Stimulated activated CD4-positive, alpha-beta T cell treated with anti-CD3 and anti-CD28 coated beads, Interleukin-1b, Interleukin-23, amount 100 ng/mL, for 4 hours (primary cell): ENCODE measurements at regions not wholly inside any gene's neighbourhood (a gene's known extent, or its start where the extent isn't known, plus 50 kb on each side); places are given as distances from the start of the nearest gene placed in this dataset.

ENCODE experiments used
- DNase-seq, 2 donors: peaks; one replicate each; pipeline ENCODE4 v3.0.0-alpha.2; 2020; ENCODE audit warnings: low read depth in 2 of 2

- no peak for DNase-seq
These were observed 251.8 kb upstream of the SMIM21 start for GRCh38 chr18:75679331-75679730.

DNA sequence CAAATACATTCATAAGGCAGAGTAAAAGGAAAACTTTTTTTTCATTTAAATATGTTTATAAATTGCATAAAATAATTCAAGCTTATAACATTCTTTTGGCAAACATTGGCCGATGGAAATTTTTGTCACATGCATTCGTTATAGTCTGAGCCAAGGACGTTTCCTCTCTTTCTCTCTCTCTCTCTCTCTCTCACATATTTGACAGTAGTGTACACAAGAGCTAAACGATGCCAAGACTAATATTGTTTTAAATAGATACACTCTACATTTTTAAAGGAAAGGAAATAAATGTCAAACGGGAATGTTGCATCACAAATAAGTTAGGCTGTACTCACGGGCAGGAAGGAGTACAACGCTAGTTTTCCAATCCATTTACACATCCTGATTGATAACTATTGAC is 251.1 kb upstream of the SMIM21 start:
- no peak for DNase-seq

GRCh38 chr18:75677696-75678455 is 250.4 kb upstream of the SMIM21 start:
- no peak for DNase-seq

DNA sequence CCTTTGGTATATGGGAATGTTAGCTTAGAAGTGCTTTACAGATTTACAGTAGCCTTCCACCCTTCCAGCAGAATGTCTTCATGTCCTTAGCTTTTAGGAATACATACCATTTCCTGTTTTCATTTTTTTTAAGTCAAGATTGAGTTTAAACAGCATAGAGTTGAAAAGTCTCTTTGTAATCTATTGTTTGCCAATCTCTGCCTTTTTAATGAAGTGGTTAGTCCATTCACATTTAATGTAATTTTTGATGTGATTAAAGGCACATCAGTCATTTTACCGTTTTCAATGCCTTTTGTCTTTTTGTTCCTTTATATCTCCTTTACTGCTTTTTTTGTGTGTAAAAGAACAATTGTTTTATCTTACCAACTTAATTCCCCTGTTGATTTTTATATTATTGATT is 233.4 kb upstream of the SMIM21 start:
- no peak for DNase-seq

- no peak for DNase-seq
These were observed 232.1 kb upstream of the SMIM21 start for GRCh38 chr18:75659535-75660023.

DNA sequence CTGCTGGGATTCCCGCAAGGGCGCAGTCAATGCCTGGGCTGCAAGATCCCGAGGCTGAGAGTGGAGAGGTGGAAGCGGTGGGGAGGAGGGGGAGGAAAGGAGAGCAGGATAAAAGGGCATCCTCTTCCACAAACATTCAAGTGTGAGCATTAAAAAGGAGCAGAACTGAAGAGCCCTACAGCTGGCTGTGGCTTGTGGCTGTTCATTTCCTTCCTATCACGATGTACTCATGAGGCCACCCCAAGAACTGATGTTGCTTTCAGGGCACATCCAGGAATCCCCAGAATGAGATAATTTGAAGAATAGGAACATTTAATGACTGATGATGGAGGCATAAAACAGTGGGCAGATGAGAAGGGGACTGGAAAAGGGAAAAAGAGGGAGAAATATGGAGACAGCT is 230.8 kb upstream of the SMIM21 start:
- no peak for DNase-seq

GRCh38 chr18:75656563-75657247 is 229.2 kb upstream of the SMIM21 start:
- DNase-seq, result no peak

GRCh38 chr18:75656035-75656434 is 228.5 kb upstream of the SMIM21 start:
- no peak for DNase-seq

- no peak for DNase-seq
These were observed 227.6 kb upstream of the SMIM21 start for GRCh38 chr18:75654851-75655751.

- no peak for DNase-seq
These were observed 226.9 kb upstream of the SMIM21 start for GRCh38 chr18:75654386-75654785.

DNA sequence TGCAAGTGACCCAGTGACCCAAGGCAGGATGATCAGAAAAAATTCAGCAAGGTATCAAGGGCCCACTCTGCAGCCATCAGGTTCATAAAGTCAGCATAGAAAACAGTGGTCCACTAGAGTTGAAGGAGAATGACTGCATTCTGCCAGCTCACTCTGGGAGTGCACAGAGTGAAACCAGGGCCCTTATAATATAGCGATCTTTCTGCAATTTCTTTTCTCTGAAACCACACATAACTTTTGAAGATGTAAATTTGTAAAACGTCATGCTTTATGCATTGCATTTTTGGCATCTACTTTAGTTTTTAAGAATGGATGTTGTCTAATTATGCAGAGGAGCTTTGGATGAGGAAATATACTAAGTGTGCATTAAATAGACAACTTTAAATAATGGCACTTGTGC is 225.0 kb upstream of the SMIM21 start:
- DNase-seq, result no peak

DNA sequence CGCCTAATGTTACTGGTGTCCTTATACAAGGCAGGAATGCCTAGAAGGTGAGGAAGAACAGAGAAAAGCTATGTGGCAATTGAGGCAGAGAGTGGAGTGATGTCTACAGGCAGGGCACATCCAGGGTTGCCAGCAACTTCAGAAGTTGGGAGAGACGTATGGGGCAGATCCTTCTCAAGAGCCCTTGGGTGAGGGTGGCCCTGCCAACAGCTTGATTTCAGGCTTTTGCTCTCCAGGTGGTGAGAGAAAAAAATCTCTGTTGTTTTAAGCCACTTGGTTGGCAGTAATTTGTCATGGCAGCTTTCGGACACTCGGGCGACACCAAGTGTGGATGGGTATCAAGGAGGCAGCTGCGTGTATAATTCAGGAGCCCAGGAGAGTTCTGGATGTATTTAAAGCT is 217.4 kb upstream of the SMIM21 start:
- no peak for DNase-seq

- DNase-seq, result no peak
These were observed 215.6 kb upstream of the SMIM21 start for GRCh38 chr18:75643083-75643482.

DNA sequence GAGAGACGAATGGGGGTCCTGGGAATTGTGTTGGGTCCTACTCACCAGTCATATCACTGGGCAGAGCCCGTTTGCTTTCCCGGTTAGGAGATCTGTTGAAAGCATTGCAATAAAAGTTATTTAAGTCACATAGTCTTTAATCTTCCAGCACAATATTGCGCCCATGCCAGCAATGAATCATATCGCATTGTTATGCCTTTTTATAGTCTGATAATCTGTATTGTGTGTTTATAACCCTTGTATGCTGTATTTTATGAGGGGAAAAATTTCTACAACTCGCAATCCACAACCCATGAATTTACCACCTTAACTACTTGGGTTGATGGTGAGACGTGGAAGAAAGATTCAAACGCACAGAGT is 211.9 kb upstream of the SMIM21 start:
- no peak for DNase-seq

DNA sequence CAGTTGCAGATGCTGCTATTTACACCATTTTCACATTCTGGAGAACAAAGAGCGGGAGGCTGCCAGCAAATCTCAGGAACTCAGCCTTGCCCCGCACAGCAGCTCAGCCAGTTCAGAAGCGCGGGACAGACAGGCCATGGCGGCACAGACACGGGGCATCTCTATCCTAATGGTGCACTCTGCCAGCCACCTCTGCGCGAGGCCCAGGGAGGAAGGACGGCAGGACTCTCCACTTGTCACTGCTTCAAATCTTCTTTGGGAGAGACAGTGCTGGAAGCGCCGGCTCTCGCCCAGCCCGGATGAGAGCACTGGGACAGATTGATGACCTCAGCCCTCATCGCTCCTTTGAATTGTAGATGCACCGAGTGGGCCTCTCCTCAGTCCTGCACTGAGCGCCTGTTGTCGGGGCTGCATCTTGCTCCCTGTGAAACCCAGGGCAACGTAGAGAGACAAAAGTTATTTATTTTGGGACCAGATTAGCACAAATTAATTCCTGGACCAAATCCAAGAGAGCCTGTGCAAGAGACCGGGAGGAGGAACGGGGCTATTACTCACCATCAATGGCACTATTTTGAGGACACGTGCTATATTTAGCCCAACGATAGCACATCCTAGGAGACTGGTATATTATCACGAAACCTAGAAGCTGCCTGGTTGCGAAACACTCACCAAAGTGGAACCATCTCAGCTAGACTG is 211.4 kb upstream of the SMIM21 start:
- DNase-seq, result no peak

- DNase-seq, result no peak
These were observed 210.8 kb upstream of the SMIM21 start for GRCh38 chr18:75638223-75638775.

GRCh38 chr18:75635096-75635495 is 207.6 kb upstream of the SMIM21 start:
- no peak for DNase-seq

DNA sequence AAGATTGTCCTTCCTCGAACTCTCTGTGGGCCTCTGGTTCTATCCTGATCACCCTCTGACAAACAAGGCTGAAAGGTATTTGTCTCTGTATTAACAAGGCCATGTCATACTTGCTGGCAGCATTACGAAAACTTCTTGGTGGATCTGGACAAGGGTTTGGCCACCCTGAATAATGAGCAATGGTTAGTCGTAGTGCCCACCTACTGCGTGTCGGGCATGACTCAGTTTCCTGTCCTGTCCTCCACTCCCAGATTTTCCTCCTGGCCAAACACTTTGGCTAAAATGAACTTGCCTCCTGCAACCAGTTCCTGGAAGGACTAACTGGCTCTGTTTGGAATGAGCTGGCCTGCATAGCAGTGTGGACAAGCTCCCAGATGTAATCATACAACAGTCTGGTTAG is 198.5 kb upstream of the SMIM21 start:
- no peak for DNase-seq

DNA sequence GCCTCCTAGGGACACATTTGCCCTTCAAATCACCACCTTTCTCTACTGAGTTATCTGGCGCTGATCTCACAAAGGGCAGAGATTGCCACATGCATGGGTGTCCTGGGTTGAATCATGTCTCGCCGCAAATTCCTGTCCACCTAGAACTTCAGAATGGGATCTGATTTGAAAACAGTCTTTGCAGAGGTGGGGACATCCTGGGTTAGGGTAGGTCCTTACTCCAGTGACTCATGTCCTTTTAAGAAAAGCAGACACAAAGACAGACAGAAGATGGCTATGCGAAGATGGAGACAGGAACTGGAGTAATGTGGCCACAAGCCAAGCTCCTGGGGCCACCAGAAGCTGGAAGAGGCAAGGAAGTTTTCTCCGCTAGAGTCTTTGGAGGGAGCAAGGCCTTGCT is 197.4 kb upstream of the SMIM21 start:
- DNase-seq, result no peak

DNA sequence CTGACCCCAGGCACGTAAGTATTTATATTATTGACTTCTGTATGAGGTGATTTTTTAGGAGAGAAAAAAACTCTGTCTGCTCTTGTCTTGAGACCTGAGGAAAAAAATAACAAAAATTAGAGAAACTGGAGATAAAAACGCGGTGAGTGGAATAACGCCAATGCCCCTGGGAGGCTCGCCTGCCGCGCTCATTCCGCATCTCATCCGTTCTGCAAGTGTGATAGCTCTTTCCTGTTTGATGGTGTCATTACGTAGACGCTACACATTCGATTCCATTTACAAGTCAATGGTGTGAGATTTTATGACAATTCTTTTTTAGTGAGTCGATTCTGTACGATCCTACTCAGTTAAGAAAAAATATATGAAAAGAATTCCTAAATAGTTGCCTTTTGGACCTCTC is 194.3 kb upstream of the SMIM21 start:
- DNase-seq, result no peak

- no peak for DNase-seq
These were observed 190.6 kb upstream of the SMIM21 start for GRCh38 chr18:75618146-75618545.

- no peak for DNase-seq
These were observed 185.0 kb upstream of the SMIM21 start for GRCh38 chr18:75612456-75612855.
